Breast epithelium (tissue), 4 donors: ENCODE measurements at regions not wholly inside any gene's neighbourhood (a gene's known extent, or its start where the extent isn't known, plus 50 kb on each side); places are given as distances from the start of the nearest gene placed in this dataset.

Experiments
- DNase-seq, 2 donors: peaks; one replicate each; pipeline ENCODE4 v3.0.0-alpha.2; 2019; ENCODE audit warnings: low spot score in 2 of 2
- H3K27ac ChIP-seq, 2 donors: fragments of 200-600 bp; sonication (generic) in 1 of 2; one replicate each; pipeline ENCODE4 v1.5.1; 2016 to 2019; ENCODE audit warnings: mild to moderate bottlenecking in 1 of 2
- H3K27me3 ChIP-seq, 2 donors: fragments of 200-600 bp; sonication (generic) in 1 of 2; one replicate each; pipeline versions ENCODE4 v1.5.1 to v1.6.0; 2017 to 2019; ENCODE audit warnings: control low read depth in 1 of 2, mild to moderate bottlenecking in 1 of 2
- H3K36me3 ChIP-seq: fragments of 200-600 bp; one replicate; pipeline ENCODE4 v1.5.1; 2019
- H3K4me1 ChIP-seq, 2 donors: fragments of 200-600 bp; sonication (generic); one replicate each; pipeline ENCODE4 v1.5.1; 2016 to 2019; ENCODE audit warnings: control low read depth in 1 of 2
- H3K4me3 ChIP-seq, 3 donors: fragments of 200-600 bp; sonication (generic); 1 replicate in 2 of 3; 2 replicates in 1 of 3; pipeline ENCODE4 v1.5.1; 2016 to 2019; ENCODE audit warnings: mild to moderate bottlenecking in 3 of 3, moderate library complexity in 2 of 3
- H3K9me3 ChIP-seq, 2 donors: fragments of 200-600 bp; sonication (generic) in 1 of 2; one replicate each; pipeline ENCODE4 v1.5.1; 2016 to 2019; ENCODE audit warnings: control low read depth in 1 of 2
- POLR2A ChIP-seq: fragments of 450-650 bp; IDR thresholded peaks from one replicate; pipeline ENCODE4 v1.6.1; 2016; ENCODE audit warnings: antibody characterized with exemption, mild to moderate bottlenecking, moderate library complexity
- POLR2AphosphoS5 ChIP-seq, 3 donors: sonication (generic); formaldehyde crosslinking; IDR thresholded peaks; one replicate each; pipeline ENCODE4 v1.6.1; 2017; ENCODE audit warnings: antibody characterized with exemption in 3 of 3
- intact Hi-C: fragments of 100-400 bp; cut with DNase I; formaldehyde crosslinking; loops from one replicate; pipeline ENCODE4 v1.15.1; 2023; ENCODE audit warnings: low total_unique reads
- TF ChIP-seq, protein P1 (sequence below), 3 donors: fragments of 450-650 bp; IDR thresholded peaks; one replicate each; pipeline ENCODE4 v1.5.1; 2016 to 2017; ENCODE audit warnings: antibody characterized with exemption in 3 of 3, mild to moderate bottlenecking in 3 of 3, moderate library complexity in 3 of 3

DNA sequence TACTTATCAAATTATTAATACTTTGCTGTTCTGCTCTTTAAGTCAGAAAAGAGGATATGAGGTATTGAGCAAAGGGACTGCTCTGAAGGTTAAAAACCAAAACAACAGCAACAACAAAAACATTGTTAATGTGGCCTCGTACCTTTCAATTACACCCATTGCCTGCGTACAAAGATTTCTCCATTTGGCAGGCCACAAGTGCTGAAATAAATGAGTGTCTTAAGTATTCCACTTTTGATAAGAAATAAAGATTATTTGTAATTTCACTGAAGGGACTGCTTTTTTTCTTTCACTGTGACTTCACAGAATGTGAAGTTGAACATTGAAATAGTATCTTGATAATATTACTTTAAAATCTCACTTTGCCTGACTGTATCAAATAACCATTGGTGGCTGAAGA, 163.2 kb upstream of the MRPS30 start:
- no peaks in the 10 kb centered on the region for H3K27me3 ChIP-seq
- no peak for DNase-seq
- no peaks in the 10 kb centered on the region for H3K36me3 ChIP-seq
- no peaks in the 10 kb centered on the region for H3K9me3 ChIP-seq
- intact Hi-C loops, result no loop called here
- TF ChIP-seq, protein P1, sequence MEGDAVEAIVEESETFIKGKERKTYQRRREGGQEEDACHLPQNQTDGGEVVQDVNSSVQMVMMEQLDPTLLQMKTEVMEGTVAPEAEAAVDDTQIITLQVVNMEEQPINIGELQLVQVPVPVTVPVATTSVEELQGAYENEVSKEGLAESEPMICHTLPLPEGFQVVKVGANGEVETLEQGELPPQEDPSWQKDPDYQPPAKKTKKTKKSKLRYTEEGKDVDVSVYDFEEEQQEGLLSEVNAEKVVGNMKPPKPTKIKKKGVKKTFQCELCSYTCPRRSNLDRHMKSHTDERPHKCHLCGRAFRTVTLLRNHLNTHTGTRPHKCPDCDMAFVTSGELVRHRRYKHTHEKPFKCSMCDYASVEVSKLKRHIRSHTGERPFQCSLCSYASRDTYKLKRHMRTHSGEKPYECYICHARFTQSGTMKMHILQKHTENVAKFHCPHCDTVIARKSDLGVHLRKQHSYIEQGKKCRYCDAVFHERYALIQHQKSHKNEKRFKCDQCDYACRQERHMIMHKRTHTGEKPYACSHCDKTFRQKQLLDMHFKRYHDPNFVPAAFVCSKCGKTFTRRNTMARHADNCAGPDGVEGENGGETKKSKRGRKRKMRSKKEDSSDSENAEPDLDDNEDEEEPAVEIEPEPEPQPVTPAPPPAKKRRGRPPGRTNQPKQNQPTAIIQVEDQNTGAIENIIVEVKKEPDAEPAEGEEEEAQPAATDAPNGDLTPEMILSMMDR (IDR thresholded peaks at IDR 0.05), result no peak
- no peak for TF ChIP-seq POLR2AphosphoS5 (IDR thresholded peaks at IDR 0.05)
- TF ChIP-seq POLR2A, result no peak
- H3K4me1 ChIP-seq, result no peaks in the 10 kb centered on the region
- no peak overlapping the region for H3K4me3 ChIP-seq
- no peak overlapping the region for H3K27ac ChIP-seq

DNA sequence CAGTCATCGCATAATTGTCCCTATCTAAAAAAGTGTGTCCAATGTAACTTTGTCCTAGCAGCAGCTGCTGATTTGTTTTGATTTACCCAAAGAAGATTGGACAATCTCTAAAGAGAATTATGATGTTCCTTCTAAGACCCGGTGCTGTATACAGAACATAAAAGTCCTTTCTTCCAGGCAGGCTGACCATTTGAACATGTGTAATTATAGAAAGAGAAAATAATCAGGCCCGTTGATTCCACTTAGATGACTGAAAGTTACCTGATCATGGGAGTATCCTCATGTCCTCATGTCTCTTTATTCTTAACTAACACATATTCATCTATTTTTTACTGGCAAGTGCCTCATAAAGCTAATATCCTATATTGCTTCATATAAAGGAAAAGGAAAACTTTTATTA, 164.1 kb upstream of the MRPS30 start:
- intact Hi-C loops, result no loop called here
- Histone ChIP-seq H3K4me1 (no peaks in the 10 kb centered on the region), H3K27me3 (no peaks in the 10 kb centered on the region), H3K36me3 (no peaks in the 10 kb centered on the region), H3K9me3 (no peaks in the 10 kb centered on the region), H3K27ac (no peak overlapping the region), H3K4me3 (no peak overlapping the region)
- no peak for TF ChIP-seq POLR2A
- no peak for TF ChIP-seq POLR2AphosphoS5 (IDR thresholded peaks at IDR 0.05)
- TF ChIP-seq, protein P1 (IDR thresholded peaks at IDR 0.05), result no peak
- no peak for DNase-seq

DNA sequence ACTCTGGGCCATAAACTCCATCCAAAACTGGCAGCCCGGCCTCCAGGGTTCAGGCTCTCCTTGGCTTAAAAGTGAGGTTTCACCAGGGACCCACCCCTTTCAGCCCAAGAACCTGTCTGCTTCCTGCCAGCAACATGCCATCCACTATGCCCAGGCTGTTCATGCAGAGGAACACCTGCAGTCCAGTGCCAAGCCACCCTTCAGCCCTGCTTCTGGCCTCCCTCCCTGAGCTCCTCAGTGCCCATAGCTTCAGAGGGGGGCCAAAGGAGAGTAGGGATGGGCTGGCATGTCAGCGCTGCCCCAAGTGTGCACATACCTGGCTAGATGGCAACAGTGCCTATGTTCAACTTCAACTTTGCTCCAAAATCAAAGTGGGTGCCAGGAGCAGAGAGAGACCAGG, 166.9 kb upstream of the MRPS30 start:
- Histone ChIP-seq H3K36me3 (no peaks in the 10 kb centered on the region), H3K27ac (no peak overlapping the region), H3K9me3 (no peaks in the 10 kb centered on the region), H3K27me3 (no peaks in the 10 kb centered on the region), H3K4me3 (no peak overlapping the region), H3K4me1 (no peaks in the 10 kb centered on the region)
- no peak for DNase-seq
- intact Hi-C loops, result no loop called here
- TF ChIP-seq POLR2A, result no peak
- TF ChIP-seq, protein P1 (IDR thresholded peaks at IDR 0.05), result no peak
- TF ChIP-seq POLR2AphosphoS5 (IDR thresholded peaks at IDR 0.05), result no peak

DNA sequence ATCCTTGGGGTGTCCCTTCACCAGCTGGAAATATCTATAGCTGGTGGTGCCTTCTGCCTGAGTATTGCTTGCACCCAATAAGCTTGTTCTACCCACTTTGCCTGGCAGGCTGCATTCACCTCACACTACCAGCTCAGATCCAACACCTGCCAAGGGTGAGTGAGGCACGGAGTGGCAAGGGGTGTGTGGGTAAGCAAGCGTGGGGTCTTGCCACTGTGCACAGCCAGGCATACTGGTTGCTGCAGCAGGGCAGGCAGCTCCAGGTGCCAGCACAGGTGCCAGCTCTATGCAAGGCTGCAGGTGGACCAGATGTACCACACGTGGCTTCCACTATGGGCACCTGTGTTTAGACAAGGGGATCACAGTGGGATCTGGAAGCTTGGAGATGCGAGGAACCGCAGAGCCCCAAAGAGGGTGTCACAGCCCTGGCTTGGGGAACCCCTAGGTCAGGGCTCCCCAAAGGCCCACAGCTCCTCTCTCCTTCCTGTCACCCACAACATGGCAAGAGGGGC, 167.7 kb upstream of the MRPS30 start:
- intact Hi-C loops, result no loop called here
- Histone ChIP-seq H3K9me3 (no peaks in the 10 kb centered on the region), H3K4me3 (no peak overlapping the region), H3K4me1 (no peaks in the 10 kb centered on the region), H3K36me3 (no peaks in the 10 kb centered on the region), H3K27me3 (no peaks in the 10 kb centered on the region), H3K27ac (no peak overlapping the region)
- TF ChIP-seq POLR2AphosphoS5 (IDR thresholded peaks at IDR 0.05) (no peak), POLR2A (no peak)
- TF ChIP-seq, protein P1 (IDR thresholded peaks at IDR 0.05), result no peak
- no peak for DNase-seq

DNA sequence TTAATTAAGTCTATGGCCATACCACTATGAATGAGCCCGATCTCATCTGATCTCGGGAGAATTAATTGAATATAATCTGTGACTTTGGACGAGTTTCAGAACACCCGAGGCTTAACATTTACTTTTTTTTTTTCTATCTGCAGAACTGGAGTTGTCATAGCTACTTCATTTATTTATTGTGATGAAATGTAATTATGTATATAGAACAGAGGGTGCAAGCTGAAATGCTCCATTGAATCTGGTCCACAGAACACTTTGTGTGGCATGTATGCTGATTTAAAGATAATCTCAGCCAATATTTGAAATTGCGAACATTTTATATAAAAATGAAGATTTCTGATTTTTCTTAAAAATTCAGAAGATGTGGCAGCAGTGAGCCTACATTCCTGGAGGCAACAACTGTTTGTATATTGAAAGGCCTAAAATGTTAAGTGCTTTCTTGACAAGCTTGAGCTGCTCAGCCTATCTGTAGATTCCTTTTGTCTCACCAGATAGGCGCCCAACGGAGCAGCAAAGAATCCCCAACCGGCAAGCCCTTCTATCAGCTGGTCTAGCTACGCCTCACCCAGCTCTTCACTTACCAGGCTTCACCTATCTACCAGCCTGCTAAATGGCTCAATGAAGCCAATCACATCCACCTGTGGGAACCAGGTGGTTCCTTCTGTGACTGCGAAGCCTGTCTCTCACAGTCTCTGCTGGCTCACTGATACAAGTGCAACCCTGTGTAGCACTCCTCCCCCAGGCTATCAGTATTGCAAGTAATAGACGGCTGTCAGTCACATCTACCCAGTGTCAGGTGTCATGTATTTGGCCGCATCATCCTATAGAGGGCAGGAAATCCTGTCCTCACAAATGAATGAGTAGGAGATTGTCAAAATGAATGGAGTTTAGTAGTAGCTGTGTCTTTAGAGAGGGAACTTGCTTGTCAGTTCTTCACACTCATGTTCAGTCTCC, 170.6 kb upstream of the MRPS30 start:
- no peak for TF ChIP-seq POLR2AphosphoS5 (IDR thresholded peaks at IDR 0.05)
- TF ChIP-seq POLR2A, result no peak
- TF ChIP-seq, protein P1 (IDR thresholded peaks at IDR 0.05), result no peak
- no peaks in the 10 kb centered on the region for H3K9me3 ChIP-seq
- H3K4me3 ChIP-seq, result no peak overlapping the region
- no peak overlapping the region for H3K27ac ChIP-seq
- DNase-seq, result no peak
- H3K4me1 ChIP-seq, result no peaks in the 10 kb centered on the region
- intact Hi-C loops, result no loop called here
- no peaks in the 10 kb centered on the region for H3K27me3 ChIP-seq
- no peaks in the 10 kb centered on the region for H3K36me3 ChIP-seq
